NCI-H2081 treated with DMSO at 0.1 percent for 48 hours (cell line): ENCODE measurements at regions not wholly inside any gene's neighbourhood (a gene's known extent, or its start where the extent isn't known, plus 50 kb on each side); places are given as distances from the start of the nearest gene placed in this dataset.

Source experiments
- DNase-seq: peaks from one replicate; lab custom pipeline; 2025; lab: John Stamatoyannopoulos, UW

DNA sequence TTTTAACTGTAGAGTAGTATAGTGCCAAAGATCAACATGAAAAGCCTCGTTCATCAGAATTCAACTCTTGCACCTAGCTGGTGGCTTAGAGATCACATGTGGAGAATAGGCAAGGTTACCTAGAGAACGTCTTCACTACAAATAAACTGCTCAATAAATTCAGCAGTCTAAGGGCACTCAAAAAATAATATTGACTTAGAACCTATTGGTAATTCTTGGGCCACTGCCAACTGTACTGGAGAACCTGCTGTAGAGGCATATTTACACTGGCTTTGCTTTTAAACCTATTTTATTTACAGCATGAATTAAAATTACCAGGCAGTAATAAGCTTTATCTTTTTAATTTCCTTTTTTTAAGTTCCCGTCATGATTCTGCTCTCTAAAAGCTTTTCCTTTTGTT lies 343.7 kb downstream of the PDHA2 start:
- no peak for DNase-seq

DNA sequence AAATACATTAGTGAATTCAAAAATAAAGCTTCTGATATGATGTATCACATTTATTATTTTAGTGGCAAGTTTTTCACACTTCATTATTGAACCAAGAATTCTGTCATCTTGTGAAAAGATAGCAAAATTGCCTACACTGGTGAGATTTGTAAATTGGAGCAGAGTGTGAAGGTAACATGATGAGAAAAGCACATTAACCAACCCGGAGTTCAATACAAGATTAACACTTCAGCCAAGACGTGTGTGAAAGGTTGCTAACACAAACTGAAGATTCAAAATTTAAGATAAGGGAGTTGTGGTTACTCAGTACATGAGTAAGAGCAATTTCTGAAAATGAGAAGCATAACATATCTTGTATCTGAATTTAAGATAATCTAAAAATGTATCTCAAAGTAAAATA lies 346.7 kb downstream of the PDHA2 start:
- no peak for DNase-seq

DNA sequence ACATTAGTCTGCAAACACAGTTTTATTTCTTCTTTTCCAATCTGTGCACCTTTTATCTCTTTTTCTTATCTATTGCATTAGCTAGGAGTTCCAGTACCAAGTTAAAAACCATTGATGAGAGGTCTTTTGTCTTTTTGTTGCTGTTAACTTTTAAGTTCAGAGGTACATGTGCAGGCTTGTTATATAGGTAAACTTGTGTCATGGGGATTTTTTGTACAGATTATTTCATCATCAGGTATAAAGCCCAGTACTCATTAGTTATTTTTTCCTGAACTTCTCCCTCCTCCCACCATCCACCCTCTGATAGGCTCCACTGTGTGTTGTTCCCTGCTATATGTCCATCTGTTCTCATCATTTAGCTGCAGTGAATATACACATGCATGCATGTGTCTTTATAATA lies 349.9 kb downstream of the PDHA2 start:
- no peak for DNase-seq

DNA sequence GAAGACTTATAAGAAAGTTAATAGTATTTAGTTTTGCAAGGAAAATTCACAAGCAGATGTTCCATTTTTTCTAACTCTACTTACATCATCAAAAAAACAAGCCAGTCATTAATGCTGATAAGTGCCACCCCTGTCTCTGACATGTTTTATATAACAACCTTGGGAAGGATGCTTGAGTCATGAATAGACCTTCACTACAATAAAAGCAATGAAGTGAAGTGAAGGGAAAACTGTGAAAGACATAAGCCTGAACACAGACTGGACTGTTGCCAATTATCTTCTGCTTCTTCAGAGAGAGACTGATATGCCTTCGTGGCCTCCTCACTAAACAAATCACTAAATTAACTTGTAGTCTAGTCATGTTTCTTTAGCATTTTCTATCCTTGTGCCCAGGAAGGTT lies 353.2 kb downstream of the PDHA2 start:
- no peak for DNase-seq

DNA sequence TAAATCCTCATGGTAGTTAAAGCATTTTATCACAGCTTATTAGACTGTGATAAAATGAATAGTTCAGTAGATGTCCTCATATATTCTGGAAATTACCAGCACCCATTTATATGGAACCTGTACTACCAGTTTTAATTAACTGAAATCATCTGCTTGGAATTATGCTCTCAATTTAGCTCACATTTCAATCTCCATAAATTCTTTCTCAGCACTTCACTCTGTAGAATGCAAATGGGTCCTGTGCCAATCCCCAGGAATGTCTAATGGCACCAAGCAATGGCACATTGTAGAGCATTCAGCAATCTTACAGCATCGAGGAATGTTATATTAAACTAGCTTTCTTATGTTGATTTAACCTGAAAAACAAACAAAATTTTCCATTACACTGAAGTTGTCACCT lies 355.1 kb downstream of the PDHA2 start:
- DNase-seq, result no peak

DNA sequence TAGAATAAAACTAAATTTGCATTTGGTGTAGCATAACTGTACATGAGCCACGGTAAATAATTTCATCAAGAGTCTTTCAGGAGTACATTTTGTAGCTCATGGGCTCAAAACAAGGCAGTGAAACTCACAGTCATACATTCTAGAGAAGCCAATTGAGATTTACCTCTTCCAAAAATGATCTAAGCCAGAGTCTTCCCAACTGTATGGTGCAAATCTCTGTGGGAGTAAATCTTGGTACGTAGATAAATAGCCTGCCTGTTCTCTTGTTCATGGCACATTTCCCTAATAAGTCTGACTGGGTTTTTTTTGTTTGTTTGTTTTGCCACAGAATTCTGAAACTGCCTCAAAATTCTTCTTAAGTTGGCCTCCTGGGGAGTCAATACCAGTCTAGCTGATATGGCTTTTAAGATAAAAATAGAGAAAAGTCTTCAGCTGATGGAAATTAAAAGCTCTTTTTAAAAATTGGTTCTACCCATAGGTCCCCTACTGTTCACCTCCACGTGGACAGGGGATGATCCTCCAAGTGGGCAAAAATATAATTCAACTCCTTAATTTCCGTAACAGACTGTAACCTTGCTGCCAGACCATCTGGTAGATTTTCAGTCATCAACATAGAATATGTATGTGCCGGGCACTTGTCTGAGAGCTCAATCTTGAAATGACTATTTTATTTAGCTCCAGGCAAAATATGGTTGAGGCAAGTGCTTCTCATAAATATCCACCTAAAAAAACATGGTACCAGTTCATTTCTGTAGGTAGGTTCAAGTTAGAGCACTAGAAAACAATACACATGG lies 365.4 kb downstream of the PDHA2 start:
- no peak for DNase-seq

DNA sequence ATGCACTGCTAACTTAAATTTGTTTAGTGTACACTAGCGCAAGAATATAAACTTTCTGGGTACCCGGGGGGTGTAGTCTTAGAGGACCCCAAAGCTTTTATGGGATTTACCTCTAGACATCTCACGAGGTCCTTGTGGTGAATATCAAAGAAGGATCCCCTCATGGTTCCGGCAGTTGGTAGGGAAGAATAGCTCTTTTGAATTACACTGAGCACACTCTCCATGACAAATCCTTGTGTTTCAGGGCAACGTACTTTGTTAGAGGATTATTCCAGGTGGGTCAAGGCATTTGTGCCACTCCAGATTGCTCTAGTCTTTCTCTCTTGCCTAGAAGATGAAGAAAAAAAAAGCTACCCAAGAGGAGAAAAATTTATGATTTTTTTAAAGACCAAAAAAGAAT lies 387.6 kb downstream of the PDHA2 start:
- no peak for DNase-seq

DNA sequence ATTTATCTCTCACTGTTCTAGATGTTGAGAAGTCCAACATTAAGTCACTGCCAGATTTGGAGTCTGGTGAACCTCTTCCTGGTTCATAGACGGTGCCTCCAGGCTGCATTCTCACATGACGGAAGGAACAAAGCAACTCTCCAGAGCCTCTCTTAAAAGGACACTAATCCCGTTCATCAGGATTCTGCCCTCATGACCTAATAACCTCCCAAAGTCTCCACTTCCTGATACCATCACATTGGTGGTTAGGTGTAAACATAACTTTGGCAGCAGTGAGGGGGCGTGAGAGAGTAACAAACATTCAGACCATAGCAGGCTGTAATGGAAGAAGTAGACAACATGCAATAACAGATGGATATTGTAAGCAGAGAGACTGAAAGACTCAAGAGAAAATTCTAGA lies 388.6 kb downstream of the PDHA2 start:
- no peak for DNase-seq

DNA sequence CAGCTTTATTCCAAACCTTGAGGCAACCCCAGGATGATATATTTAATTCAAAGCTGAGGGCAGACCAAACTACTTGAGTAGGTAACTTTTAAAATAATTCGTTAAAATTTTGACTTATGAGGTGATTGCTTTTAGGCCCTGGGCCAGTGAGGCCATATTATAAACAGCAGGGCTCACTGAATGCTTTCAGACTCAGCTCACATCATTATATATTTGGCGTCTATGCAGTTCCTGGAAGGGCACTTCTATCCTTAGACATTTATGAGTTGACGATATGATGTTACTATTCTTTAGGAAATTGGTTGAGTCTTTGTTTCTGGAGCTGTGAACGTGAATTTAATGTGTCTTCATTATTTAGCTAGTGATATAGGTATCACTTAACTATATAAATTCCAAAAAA lies 400.1 kb downstream of the PDHA2 start:
- no peak for DNase-seq

DNA sequence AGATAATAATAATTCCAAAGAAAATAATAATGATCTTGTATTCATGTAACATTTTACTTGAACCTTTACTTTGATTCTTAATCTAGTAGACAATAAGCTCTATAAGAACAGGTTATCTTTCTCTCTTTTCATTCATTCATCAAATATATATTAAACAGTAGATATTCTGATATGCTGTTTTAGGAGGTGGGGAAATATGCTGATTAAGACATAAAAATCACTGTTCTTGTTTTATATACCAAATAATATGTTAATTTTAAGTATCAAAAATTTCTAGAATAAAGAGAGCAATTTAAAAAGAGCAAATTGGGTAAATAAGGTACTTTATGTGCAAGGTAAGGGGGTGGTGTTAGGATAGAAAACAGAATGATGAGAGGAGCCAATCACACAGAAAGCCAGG lies 401.9 kb downstream of the PDHA2 start:
- DNase-seq, result no peak

DNA sequence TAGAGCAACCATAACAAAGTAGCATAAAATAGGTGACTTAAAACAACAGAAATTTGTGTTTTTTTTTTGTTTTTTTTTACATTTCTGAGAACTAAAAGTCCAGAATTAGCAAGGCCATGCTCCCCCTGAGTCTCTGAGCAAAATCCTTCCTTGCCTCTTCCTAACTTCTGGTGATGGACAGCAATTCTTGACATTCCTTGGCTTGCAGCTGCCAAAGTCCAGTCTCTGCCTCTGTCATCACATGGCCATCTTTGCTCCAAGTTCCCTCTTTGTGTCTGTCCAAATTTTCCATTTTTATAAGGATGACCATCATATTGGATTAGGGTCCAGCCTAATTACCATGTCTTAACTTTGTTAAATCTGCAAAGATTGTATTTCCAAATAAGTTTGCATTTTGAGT lies 407.2 kb downstream of the PDHA2 start:
- no peak for DNase-seq

DNA sequence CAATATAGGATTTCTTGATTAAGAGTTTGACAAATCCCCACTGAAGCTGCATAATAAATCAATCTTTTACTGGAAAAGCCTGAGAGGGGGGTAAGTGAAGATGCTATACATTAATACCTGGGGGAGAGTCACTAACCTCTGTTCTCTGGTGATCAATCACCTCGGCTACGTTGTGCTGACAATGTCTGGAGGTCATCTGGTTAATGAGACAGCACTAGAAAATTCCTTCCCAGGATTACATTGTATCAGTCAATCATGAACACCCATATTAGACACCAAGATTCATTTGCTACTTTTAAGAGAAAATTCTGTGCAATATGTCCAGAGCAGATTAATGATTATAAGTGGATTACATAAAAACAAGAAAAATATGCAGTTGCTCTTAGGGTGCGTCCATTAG lies 408.3 kb downstream of the PDHA2 start:
- DNase-seq, result no peak

DNA sequence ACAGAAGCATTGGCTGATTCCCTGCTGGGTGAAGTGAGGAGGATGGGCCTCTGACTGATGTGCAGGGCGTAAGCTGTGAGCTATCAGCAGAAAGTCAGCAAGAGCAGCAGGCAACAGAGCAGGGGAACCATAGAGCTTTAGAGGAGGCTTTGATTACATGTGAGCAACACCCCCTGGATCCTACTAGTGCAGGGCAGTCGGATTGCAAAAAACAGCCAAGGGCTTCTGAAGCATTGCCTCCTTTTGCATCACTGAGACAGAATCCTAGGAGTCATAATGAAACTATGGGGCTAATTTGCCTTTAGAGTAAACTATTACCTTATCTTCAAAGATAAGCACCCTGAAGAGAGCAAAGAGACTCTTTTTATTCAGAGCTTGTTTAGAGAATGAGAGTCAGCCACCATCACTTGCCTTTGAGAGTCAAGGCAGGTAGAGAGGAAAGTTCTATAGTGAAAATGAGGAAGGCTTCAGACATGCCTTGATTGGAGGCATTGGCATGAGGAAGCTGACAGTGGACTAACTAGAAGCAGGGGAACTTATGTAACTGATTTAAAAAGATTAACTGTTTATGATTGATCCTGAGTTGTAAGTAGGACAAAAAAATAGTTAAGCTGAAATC lies 420.3 kb downstream of the PDHA2 start:
- DNase-seq, result no peak

DNA sequence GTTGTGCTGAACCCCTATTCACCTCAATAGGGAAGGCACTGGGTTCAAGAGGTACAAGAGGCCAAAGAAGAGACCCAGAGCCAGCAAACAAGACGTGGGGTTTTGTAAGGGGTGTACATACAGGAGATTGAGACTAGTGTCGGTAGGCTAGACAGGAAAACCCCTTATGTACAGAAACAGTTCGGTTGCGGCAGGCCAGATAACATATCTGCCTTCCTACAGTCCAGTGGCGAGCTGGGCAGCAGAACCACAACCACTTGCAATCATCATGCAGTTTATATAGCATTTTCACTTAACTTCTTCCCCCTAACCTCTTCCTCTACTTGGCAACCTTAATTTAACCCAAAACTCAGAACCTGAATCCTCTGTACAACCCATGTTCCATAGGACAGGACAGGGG lies 422.2 kb downstream of the PDHA2 start:
- DNase-seq, result no peak

DNA sequence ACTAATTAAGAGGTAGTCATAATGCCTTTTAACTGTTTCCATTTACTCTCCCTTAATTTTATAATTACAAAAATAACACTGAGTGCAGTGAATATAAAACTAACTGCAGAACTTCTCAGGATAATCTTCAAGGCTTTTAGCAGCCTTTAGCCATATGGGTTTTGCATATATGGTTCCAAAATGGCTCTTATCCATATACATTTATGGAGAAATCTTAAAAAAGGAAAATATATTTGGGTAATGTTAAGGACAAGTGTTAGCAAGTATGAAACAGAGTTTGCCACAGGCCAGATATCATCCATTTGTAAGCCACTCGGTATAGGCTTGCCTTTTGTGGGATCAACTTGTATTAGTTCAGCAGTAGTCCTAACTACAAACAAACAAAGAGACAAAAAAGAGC lies 423.4 kb downstream of the PDHA2 start:
- DNase-seq, result no peak

DNA sequence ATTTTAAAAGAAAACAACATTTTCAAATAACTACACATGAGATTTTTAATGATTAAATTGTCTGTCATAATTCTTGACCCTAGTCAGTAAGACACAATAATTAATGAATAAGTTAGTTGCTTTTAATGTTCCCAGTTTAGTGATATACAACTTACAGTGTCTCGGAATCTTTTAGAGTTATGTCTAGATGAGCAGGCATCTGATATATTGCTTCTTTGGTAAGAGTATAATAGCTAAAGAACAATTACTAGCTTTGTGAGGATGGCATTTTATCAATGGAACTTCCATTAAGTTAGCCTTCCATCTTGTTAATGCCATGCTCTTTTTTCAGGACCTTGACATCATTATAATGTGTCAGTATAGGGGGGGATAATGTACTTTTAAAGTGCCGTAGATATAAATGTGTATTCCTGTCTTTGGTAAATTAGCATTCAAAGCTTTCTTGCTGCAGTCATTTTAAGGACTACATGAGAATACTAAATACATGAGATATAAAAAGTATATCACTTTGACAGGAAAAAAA lies 425.1 kb downstream of the PDHA2 start:
- no peak for DNase-seq

DNA sequence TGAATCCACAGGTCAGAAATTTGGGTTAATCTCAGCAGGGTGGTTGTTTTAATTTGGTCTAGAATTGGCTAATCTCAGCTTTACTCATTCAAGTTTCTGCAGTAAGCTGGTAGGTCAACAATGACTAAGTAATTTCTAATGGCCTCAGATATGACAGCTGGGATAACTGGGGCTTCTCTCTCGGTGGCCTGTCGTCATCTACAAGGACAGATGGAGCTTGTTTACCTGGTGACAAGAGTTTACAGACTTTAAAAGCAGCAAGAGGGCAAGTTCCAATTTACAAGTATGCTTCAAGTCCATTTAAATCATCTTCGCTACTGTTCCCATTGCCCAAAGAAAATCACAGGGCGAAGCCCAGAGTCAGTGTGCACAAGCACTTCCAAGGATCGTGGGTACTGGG lies 453.9 kb downstream of the PDHA2 start:
- no peak for DNase-seq

DNA sequence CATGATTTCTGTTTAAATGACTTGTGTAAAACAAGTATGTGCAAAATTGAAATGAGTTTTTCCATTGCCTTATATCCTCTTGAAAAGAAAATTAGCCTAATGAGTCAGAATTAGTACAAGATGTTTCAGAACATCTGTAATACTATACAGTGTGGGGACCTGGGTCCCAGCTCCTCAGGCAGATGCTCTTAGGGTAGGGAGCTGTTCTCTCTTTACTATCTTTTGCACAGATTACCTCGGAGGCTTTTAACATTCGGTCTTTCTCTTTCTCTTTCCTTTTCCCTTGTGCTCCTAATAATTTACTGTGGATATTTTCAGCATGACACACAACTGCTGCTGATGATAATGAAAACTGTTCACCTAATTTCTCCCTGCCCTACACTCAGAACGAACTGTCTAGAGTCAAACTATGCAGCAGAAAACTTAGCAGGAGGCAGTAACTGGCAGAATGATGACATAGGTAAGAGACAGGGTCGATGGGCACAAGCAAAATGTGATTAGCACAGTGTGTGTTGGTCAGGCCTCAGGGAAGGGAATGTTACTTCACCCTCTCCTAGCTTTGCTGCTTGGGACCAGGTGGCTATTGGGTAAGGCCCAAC lies 455.3 kb downstream of the PDHA2 start:
- no peak for DNase-seq

DNA sequence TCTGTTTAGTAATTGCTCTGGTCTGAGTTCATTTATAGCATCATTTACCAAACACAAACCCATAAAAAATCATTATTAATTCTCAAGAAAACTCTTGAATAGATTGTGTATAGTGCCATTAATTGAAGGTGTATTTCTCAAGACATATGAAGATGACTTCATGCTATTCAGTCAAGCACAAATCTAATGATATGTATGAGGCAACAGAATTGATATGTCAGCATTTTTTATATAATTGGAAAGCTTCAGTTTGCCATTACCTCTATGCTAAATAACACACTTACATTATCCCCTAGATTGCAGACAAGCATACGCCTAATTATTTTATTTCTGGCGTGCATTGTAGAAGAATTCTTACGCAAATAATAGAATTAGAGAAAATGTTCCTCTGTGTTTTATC lies 461.8 kb downstream of the PDHA2 start:
- DNase-seq, result no peak

DNA sequence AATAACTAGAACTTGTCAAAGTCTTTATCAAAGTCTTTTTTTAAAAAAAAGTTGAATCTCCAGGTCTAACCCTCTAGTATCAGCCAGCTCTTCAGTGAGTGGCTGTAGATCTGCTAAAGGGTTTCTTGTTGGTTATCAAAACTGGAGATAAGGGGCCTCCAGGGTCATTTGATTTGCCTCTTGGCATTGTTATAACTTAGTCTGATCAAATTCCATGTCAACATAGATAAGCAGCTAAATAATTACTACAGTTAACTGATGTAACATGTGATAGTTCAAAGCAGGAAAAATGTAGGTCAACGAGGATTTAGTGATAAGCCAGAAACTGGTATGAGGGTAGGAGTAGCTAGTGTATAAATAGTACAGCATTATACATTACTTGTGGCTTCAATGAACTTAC lies 465.1 kb downstream of the PDHA2 start:
- DNase-seq, result no peak

DNA sequence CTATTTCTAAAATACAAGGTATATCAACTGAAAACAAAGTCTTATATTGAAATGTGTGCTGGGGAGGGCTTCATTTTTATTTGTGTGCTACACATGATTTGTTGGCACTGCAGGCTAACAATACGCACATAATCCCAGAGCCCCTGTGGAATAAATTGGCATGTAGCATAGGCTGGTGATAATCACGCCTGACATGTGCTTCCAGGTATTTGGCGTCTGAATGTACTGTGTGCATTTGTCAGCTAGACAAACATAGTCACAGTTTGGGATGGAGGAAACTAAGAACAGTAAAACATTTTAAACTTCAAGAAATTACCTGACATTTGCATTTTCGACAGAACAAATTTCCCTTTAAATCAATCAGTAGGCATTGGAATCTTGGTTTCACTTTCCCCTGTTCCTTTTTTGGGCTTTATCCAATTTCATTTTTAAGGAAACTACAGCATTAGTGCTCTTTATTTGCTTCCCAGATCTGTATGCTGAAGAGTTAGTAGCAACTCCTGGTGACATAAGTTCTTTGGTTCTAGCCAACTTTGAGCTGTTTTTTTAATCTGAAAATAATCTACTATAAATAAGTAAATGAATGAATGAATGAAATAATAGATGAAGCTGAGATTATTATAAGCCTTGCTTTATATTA lies 472.3 kb downstream of the PDHA2 start:
- DNase-seq, result no peak

DNA sequence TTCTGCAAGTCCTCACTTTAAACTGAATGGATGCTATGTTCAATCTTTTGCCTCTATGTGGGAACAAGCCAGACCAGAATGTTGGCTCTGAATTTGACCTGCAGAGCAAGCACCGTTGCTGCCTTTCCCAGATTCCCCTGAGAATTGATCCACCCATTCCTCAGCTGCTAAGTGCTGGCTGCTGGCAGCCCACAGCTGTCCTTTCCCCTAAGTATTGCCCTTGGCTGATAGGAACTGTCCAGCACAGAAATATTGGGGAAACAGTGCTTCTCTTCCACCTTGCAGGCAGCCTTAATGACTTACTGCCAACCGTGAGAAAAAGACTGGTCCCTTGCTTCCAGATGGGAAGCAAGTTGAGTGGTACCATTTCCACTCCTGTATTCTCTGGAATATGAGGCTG lies 475.9 kb downstream of the PDHA2 start:
- no peak for DNase-seq

DNA sequence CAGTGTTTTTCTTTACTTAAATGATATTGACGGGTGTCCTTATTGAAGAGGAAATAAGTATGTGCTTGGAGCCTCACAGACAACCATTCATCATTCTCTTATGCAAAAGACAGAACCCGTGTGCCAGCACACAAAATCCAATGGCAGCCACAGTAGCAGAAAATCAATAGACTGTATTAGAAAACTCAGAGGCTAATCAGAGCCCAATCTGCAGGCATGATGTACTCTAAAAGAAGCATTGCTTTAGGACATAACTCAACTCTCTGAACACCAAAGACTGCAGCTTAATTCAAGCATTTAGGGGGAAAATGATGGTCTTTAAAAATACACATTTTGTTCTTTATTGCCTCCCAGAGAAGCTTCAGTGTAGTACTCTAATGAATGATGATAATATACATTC lies 476.9 kb downstream of the PDHA2 start:
- DNase-seq, result no peak
